CD4-positive, alpha-beta T cell treated with Interleukin-2 at 100 ng/mL for 4 hours (primary cell): ENCODE measurements at regions not wholly inside any gene's neighbourhood (a gene's known extent, or its start where the extent isn't known, plus 50 kb on each side); places are given as distances from the start of the nearest gene placed in this dataset.

ENCODE experiments used
- DNase-seq: peaks from one replicate; pipeline ENCODE4 v3.0.0-alpha.2; 2020; ENCODE audit warnings: low spot score

DNA sequence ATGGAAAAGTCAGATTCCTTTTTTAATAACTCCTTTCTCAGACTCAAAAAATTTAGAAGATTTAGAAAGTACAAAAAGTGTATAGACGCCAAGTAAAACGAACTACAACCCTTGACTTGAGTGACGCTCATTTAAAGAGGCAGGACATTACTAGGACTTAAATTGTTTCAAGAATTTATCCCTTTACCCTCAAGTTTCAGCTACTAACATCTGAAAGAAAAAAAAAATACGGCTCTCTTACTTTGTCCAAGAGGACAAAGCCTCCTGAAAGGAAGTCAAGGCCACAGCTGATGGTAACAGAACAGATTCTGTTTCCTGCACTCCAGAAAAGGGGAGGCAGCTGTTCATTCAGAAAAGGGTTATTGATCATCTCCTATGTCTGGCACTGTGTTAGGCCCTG lies 57.6 kb upstream of the PKDCC start:
- DNase-seq, result no peak

- no peak for DNase-seq
Measured at GRCh38 chr2:41990688-41991087, 57.1 kb upstream of the PKDCC start.

DNA sequence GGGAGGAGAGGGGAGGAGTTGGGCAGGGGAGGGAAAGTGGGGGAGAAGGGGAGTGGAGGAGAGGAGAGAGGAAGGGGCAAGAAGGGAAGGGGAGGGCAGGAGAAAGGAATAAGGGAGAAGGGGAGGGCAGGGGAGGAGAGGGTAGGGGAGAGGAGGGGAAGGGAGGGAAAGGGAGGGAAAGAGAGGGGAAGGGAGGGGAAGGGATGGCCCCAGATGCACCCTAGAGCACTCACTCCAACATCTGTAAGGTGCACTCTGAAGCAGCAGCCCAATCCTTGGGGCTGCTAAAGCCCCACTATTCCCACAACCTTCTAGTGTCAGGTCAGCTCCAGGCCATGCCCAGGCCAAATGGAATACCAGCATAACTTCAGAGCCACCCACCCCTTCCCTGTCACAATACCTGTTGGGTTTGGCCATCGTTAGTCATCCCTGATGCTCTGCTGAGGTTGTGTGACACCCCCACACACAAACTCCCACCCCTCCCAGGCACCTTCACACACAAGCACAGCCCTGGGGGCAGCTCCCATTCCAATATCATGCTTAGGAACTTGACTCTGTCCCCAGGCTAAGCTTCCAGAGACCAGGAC lies 55.7 kb upstream of the PKDCC start:
- no peak for DNase-seq

- DNase-seq, result no peak
Measured at GRCh38 chr2:41992671-41993434, 55.0 kb upstream of the PKDCC start.

DNA sequence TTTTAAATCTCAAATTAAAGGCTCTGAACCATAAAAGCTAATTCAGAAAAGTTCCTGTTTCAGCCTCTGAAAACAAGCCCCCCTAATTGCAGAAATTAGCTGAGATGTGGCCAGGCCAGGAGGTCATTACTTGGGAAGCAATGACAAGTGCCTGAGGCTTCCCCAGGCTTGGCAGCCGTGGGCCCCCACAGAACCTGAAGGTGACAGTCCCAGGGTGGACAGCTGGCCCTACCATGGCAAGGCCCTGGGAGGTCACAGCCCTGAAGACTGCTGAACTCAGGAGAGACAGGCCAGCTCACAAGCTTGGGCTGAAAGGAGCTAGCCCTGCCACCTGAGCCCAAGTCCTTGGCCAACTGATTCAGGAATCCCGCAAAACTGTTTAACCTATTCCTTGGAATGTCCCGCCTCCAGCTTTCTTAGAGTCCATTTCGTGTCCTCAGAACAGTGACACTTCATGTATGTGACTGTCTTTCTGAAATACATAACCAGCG lies 54.3 kb upstream of the PKDCC start:
- no peak for DNase-seq

DNA sequence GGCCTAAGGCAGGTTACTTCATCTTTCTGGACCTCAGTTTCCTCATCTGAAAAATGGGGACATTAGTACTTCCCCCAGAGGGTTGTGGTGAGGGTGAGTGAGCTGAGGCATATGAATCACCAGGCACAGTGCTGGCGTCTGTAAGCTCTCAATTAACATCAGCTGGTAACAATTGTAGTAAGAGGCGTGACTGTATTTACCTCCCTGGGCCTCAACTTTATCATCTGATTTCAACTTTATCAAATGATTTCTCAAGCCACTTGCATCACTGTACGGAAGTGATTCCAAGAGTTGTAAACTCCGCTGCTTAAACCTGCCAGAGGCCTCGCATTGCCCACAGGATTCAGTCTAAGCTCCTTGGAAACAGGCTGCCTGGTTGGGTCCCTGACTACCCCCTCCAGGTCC lies 53.6 kb upstream of the PKDCC start:
- DNase-seq, result no peak

DNA sequence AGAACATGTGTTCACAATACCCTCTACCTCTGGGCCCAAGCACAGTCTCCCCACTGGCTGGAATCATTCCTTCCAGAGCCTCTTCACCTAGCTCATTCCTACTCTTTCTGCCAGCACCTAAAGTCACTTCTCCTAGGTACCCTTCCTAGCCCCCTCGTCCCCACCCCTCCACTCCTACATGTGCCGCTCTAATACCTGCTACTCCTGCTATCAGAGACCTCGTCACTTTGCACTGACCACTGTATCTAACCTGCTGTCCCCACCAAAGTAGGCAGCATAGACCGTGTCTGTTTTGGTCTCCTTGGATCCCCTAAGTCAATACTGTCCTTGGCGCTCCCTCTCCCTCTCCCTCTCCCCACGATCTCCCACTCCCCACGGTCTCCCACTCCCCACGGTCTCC lies 53.2 kb upstream of the PKDCC start:
- no peak for DNase-seq

GRCh38 chr2:41997561-41997960 lies 50.3 kb upstream of the PKDCC start:
- no peak for DNase-seq
